GM12878 (cell line): ENCODE measurements at regions not wholly inside any gene's neighbourhood (a gene's known extent, or its start where the extent isn't known, plus 50 kb on each side); places are given as distances from the start of the nearest gene placed in this dataset.

Experiments
- ATAC-seq: fragments of 200-7000 bp; cut with Tn5 transposase; 3 replicates; pipeline ENCODE4 v1.9.1; 2020; ENCODE audit warnings: mild to moderate bottlenecking, moderate library complexity
- BruUV-seq: library from RNA; stranded (reverse); fragments of 400-500 nt; replicated peaks from 2 replicates; lab custom pipeline; 2021; lab: Mats Ljungman, UMichigan
- CTCF ChIA-PET: fragments of 300-600 bp; sonication (Branson Sonifier 250); formaldehyde crosslinking; extraction: SDS; loops from one replicate; lab custom pipeline; 2021; ENCODE audit warnings: inconsistent platforms; lab: Yijun Ruan, JAX
- POLR2A ChIA-PET: fragments of 350-600 bp; formaldehyde crosslinking; extraction: SDS; loops from one replicate; lab custom pipeline; 2021; ENCODE audit warnings: inconsistent platforms; lab: Charles Lee
- RAD21 ChIA-PET: fragments of 300-600 bp; sonication (Branson Sonifier 250); formaldehyde crosslinking; loops from one replicate; lab custom pipeline; 2023; ENCODE audit warnings: antibody characterized with exemption; ENCODE audit not compliant: unreplicated experiment; lab: Charles Lee
- SMC1A ChIA-PET: fragments of 300-600 bp; sonication (Branson Sonifier 250); formaldehyde crosslinking; loops from one replicate; lab custom pipeline; 2023; ENCODE audit not compliant: unreplicated experiment, uncharacterized antibody; lab: Charles Lee
- DNase-seq: peaks from one replicate; pipeline ENCODE4 v3.0.0-alpha.2; 2011; ENCODE audit warnings: low read depth, low spot score
- FAIRE-seq: peaks from 3 replicates; lab custom pipeline; 2011; peaks lifted over from hg19 to GRCh38; lab: Jason Lieb, UNC
- H2AFZ ChIP-seq: 2 replicates; pipeline ENCODE4 v1.6.0; 2011; ENCODE audit warnings: low read depth, low read length, control low read depth; ENCODE audit not compliant: control insufficient read depth
- H3K27ac ChIP-seq: 2 replicates; pipeline ENCODE4 v1.5.1; 2011; ENCODE audit warnings: control low read depth; ENCODE audit not compliant: control insufficient read depth, insufficient read depth
- H3K27me3 ChIP-seq, 2 experiments: replicated peaks in 1 of 2; 2 replicates each; pipeline versions ENCODE4 v1.6.0 to v1.6.1; 2011; ENCODE audit warnings: low read length in 1 of 2; ENCODE audit not compliant: control insufficient read depth in 2 of 2, insufficient read depth in 2 of 2
- H3K36me3 ChIP-seq, 2 experiments: 2 replicates each; pipeline ENCODE4 v1.5.1; 2011; ENCODE audit warnings: low read length in 1 of 2; ENCODE audit not compliant: control insufficient read depth in 2 of 2, insufficient read depth in 2 of 2
- H3K4me1 ChIP-seq: 2 replicates; pipeline ENCODE4 v1.6.1; 2011; ENCODE audit warnings: mild to moderate bottlenecking, low read length, moderate library complexity, mixed read lengths; ENCODE audit not compliant: control insufficient read depth, insufficient read depth
- H3K4me2 ChIP-seq: 2 replicates; pipeline ENCODE4 v1.6.0; 2011; ENCODE audit warnings: control low read depth; ENCODE audit not compliant: control insufficient read depth, insufficient read depth
- H3K4me3 ChIP-seq: fragments of 200-600 bp; sonication (generic); 2 replicates; pipeline ENCODE4 v1.5.1; 2016
- H3K79me2 ChIP-seq: 2 replicates; pipeline ENCODE4 v1.6.0; 2011; ENCODE audit warnings: low read length; ENCODE audit not compliant: control insufficient read depth, insufficient read depth
- H3K9ac ChIP-seq: 2 replicates; pipeline ENCODE4 v1.8.0; 2011; ENCODE audit warnings: low read length, control low read depth, mixed read lengths; ENCODE audit not compliant: control insufficient read depth, insufficient read depth
- H3K9me3 ChIP-seq: replicated peaks from 3 replicates; pipeline ENCODE4 v1.5.1; 2011; ENCODE audit warnings: mild to moderate bottlenecking, low read length; ENCODE audit not compliant: control insufficient read depth, insufficient read depth
- H4K20me1 ChIP-seq: 2 replicates; pipeline ENCODE4 v1.6.0; 2011; ENCODE audit not compliant: control insufficient read depth, insufficient read depth
- MTA3 ChIP-seq: IDR thresholded peaks from 2 replicates; pipeline ENCODE4 v1.6.1; 2012; ENCODE audit warnings: low read length, inconsistent platforms, borderline replicate concordance
- NBN ChIP-seq: fragments of 450-650 bp; IDR thresholded peaks from 2 replicates; pipeline ENCODE4 v1.6.1; 2016
- NFYB ChIP-seq: IDR thresholded peaks from 2 replicates; pipeline ENCODE4 v1.6.1; 2011; ENCODE audit warnings: low read depth, mild to moderate bottlenecking, low read length, improper control_type of control experiment, moderate library complexity; ENCODE audit not compliant: insufficient read depth
- SIN3A ChIP-seq: IDR thresholded peaks from 2 replicates; pipeline ENCODE4 v1.6.1; 2012; ENCODE audit warnings: low read depth, low read length, improper control_type of control experiment
- ZNF592 ChIP-seq: fragments of 450-650 bp; IDR thresholded peaks from 2 replicates; pipeline ENCODE4 v1.6.1; 2017; ENCODE audit warnings: mild to moderate bottlenecking, moderate library complexity
- WGBS: methylation state at CpG from one replicate; pipeline ENCODE4 v1.1.6; 2016; ENCODE audit warnings: low lambda C conversion rate; ENCODE audit not compliant: insufficient replicate concordance, insufficient coverage; ENCODE audit errors: missing lambda C conversion rate; 5-methylcytosine and 5-hydroxymethylcytosine counted together
- in situ Hi-C: fragments of 300-500 bp; cut with MboI; formaldehyde crosslinking; loops from 9 replicates; pipeline ENCODE4 v1.14.3; 2018; ENCODE audit warnings: mixed read lengths
- intact Hi-C: fragments of 100-400 bp; cut with micrococcal nuclease; formaldehyde crosslinking; loops from one replicate; pipeline ENCODE4 v1.14.2; 2022; ENCODE audit not compliant: unreplicated experiment

GRCh38 chr3:106737265-106737664 is 640.0 kb upstream of the CCDC54 start:
- ChIA-PET SMC1A (no interaction called here), CTCF (no interaction called here), RAD21 (no interaction called here), POLR2A (no interaction called here)
- Histone ChIP-seq H3K4me3 (no peak overlapping the region), H3K9ac (no peak overlapping the region), H3K9me3 (no peaks in the 10 kb centered on the region), H2AFZ (no peak overlapping the region), H3K27ac (no peak overlapping the region), H3K4me1 (no peaks in the 10 kb centered on the region), H3K27me3 (no peaks in the 10 kb centered on the region), H3K79me2 (no peaks in the 10 kb centered on the region), H3K36me3 (no peaks in the 10 kb centered on the region), H3K4me2 (no peak overlapping the region), H4K20me1 (no peaks in the 10 kb centered on the region)
- 79% methylated on average over 1 of the region's 1 CpG for WGBS
- intact Hi-C loops (no loop called here), in situ Hi-C loops (no loop called here)
- no TSS peak for BruUV-seq
- no peak for TF ChIP-seq SIN3A
- TF ChIP-seq ZNF592: no peak
- TF ChIP-seq NBN: no peak
- TF ChIP-seq NFYB: no peak
- TF ChIP-seq MTA3: no peak
- ATAC-seq (no peak), FAIRE-seq (no peak), DNase-seq (no peak)
